Omental fat pad (tissue), 1 donor: ENCODE measurements at regions not wholly inside any gene's neighbourhood (a gene's known extent, or its start where the extent isn't known, plus 50 kb on each side); places are given as distances from the start of the nearest gene placed in this dataset.
"Not testable (repeated sequence)": the region's sequence is repeated elsewhere in the genome, so short reads cannot be mapped to it uniquely, and the experiment has no call there.

Experiments
- ATAC-seq: fragments of 150-250 bp; one replicate; pipeline ENCODE4 v1.9.1; 2016; ENCODE audit warnings: mild to moderate bottlenecking, moderate library complexity; ENCODE audit not compliant: low FRiP score
- DNase-seq: peaks from one replicate; pipeline ENCODE4 v3.0.0-alpha.2; 2019; ENCODE audit warnings: low spot score

- DNase-seq, ATAC-seq: not testable (repeated sequence)
These were observed 159.9 kb downstream of the ATP6V0E2 start for GRCh38 chr7:150033711-150034110.

GRCh38 chr7:150035769-150036168, 162.0 kb downstream of the ATP6V0E2 start:
- not testable (repeated sequence) for DNase-seq, ATAC-seq

- not testable (repeated sequence) for ATAC-seq, DNase-seq
These were observed 165.3 kb downstream of the ATP6V0E2 start for GRCh38 chr7:150039061-150039460.

- not testable (repeated sequence) for ATAC-seq
These were observed 168.5 kb downstream of the ATP6V0E2 start for GRCh38 chr7:150042281-150042680.

GRCh38 chr7:150044771-150045170, 171.0 kb downstream of the ATP6V0E2 start:
- ATAC-seq = not testable (repeated sequence)

More at GRCh38 chr7:150042281-150042680, 168.5 kb downstream of the ATP6V0E2 start:
- DNase-seq = not testable (repeated sequence)

GRCh38 chr7:150045596-150045995, 171.8 kb downstream of the ATP6V0E2 start:
- DNase-seq, ATAC-seq: not testable (repeated sequence)

More at GRCh38 chr7:150044771-150045170, 171.0 kb downstream of the ATP6V0E2 start:
- not testable (repeated sequence) for DNase-seq

GRCh38 chr7:150046290-150047194, 172.8 kb downstream of the ATP6V0E2 start:
- ATAC-seq, DNase-seq: not testable (repeated sequence)

GRCh38 chr7:150047329-150047728, 173.6 kb downstream of the ATP6V0E2 start:
- not testable (repeated sequence) for ATAC-seq

GRCh38 chr7:150047772-150048171, 174.0 kb downstream of the ATP6V0E2 start:
- DNase-seq, ATAC-seq: not testable (repeated sequence)

More at GRCh38 chr7:150047329-150047728, 173.6 kb downstream of the ATP6V0E2 start:
- DNase-seq = not testable (repeated sequence)

- peak; percentile 20 for ATAC-seq
- not testable (repeated sequence) for DNase-seq
These were observed 174.7 kb downstream of the ATP6V0E2 start for GRCh38 chr7:150048244-150049011.

- peak; percentile 25 for DNase-seq
- ATAC-seq = peak; percentile 83
These were observed 175.4 kb downstream of the ATP6V0E2 start for GRCh38 chr7:150049012-150049655.

- ATAC-seq = not testable (repeated sequence)
These were observed 179.6 kb downstream of the ATP6V0E2 start for GRCh38 chr7:150053396-150053795.

GRCh38 chr7:150054242-150054641, 180.5 kb downstream of the ATP6V0E2 start:
- not testable (repeated sequence) for ATAC-seq, DNase-seq

More at GRCh38 chr7:150053396-150053795, 179.6 kb downstream of the ATP6V0E2 start:
- not testable (repeated sequence) for DNase-seq

GRCh38 chr7:150060259-150061221, 186.8 kb downstream of the ATP6V0E2 start:
- ATAC-seq (peak; percentile 82), DNase-seq (peak; percentile 62)

- ATAC-seq, DNase-seq: not testable (repeated sequence)
These were observed 189.4 kb downstream of the ATP6V0E2 start for GRCh38 chr7:150063195-150063594.

- not testable (repeated sequence) for ATAC-seq, DNase-seq
These were observed 196.0 kb downstream of the ATP6V0E2 start for GRCh38 chr7:150069555-150070313.

GRCh38 chr7:150077543-150077942, 203.8 kb downstream of the ATP6V0E2 start:
- ATAC-seq = not testable (repeated sequence)

More at GRCh38 chr7:150077543-150077942, 203.8 kb downstream of the ATP6V0E2 start:
- not testable (repeated sequence) for DNase-seq
